Fibroblast of mammary gland (primary cell): ENCODE measurements at regions not wholly inside any gene's neighbourhood (a gene's known extent, or its start where the extent isn't known, plus 50 kb on each side); places are given as distances from the start of the nearest gene placed in this dataset.

Experiments
- DNase-seq: peaks from one replicate; pipeline ENCODE4 v3.0.0-alpha.2; 2010; ENCODE audit warnings: low read depth
- H3K4me3 ChIP-seq: 2 replicates; pipeline ENCODE4 v1.5.1; 2011; ENCODE audit warnings: low read depth, mild to moderate bottlenecking, low read length, moderate library complexity; ENCODE audit not compliant: control insufficient read depth
- TF ChIP-seq, protein P1 (sequence below): conservative IDR thresholded peaks from 2 replicates; pipeline ENCODE4 v1.5.1; 2011; ENCODE audit warnings: low read depth, low read length, inconsistent platforms; ENCODE audit not compliant: control insufficient read depth, insufficient read depth

DNA sequence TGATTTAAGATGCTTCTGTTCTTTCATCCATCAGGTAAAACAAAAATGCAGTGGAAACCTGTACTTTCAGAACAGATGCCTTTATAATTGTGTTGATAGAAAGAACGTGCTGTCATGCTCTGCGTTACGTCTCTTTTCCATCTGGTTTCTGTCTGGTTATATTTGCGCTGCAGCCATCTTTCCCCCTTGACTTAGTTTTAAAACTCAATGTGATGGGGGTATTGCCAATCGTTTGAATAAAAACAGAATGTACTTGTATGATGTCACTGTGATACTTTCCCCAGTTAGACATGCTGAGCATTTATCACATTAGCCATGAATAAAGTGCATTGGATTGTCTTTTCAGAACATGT lies 508.6 kb downstream of the ADCYAP1 start:
- TF ChIP-seq, protein P1, sequence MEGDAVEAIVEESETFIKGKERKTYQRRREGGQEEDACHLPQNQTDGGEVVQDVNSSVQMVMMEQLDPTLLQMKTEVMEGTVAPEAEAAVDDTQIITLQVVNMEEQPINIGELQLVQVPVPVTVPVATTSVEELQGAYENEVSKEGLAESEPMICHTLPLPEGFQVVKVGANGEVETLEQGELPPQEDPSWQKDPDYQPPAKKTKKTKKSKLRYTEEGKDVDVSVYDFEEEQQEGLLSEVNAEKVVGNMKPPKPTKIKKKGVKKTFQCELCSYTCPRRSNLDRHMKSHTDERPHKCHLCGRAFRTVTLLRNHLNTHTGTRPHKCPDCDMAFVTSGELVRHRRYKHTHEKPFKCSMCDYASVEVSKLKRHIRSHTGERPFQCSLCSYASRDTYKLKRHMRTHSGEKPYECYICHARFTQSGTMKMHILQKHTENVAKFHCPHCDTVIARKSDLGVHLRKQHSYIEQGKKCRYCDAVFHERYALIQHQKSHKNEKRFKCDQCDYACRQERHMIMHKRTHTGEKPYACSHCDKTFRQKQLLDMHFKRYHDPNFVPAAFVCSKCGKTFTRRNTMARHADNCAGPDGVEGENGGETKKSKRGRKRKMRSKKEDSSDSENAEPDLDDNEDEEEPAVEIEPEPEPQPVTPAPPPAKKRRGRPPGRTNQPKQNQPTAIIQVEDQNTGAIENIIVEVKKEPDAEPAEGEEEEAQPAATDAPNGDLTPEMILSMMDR, result no peak
- H3K4me3 ChIP-seq, result no peak overlapping the region
- no peak for DNase-seq

DNA sequence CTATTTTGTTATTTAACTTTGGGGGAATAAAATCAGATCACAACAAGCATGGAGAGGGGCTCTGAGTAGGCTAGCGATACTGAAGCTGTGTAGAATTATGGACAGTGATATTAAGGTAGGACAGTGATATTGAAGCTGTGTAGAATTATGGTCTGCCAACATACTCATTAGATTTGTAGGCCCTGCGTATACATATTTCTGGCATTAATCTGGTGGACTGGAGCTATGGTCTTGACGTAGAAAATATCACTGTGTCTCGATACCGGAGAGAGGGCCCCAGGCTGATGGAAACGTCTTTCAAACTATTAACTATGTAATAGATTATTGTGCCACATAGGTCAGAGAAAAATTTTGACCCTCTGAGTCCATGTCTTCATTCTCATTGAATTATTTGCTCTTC lies 511.4 kb downstream of the ADCYAP1 start:
- TF ChIP-seq, protein P1, result no peak
- H3K4me3 ChIP-seq, result no peak overlapping the region
- DNase-seq, result no peak

DNA sequence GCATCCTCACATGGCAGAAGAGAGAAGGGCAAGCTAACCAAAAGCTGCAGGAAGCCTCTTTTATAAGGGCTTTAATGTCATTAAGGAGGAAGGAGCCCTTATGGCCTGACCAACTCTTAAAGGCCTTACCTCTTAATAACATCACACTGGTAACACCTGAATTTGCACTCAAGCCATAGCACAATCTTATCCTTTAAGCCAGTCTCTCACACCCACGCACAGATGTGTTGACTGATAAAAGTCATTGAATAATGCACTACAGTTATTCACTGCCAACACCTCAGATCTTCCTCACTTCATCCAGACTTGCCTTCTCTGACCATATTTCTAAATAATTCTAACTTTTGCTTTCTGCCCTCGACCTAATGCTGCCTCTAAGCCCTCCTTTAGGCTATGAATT lies 516.8 kb downstream of the ADCYAP1 start:
- DNase-seq, result no peak
- no peak overlapping the region for H3K4me3 ChIP-seq
- TF ChIP-seq, protein P1, result no peak

DNA sequence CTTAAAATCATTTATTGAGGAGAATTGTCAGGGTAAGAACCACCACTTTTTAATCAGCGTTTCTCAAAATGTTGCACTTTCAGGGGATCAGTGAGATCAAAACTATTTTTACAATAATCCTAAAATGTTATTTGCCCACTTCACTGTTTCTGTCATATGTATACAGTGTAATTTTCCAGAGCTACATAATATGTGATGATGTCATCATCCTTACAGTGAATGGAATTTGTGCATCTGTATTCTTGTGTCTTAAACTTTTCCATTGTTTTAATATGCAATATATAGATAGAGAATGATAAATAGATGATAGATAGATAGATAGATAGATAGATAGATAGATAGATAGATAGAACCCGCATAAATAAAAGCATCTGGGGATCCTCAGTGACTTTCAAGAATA lies 518.0 kb downstream of the ADCYAP1 start:
- no peak overlapping the region for H3K4me3 ChIP-seq
- TF ChIP-seq, protein P1, result no peak
- DNase-seq, result no peak

DNA sequence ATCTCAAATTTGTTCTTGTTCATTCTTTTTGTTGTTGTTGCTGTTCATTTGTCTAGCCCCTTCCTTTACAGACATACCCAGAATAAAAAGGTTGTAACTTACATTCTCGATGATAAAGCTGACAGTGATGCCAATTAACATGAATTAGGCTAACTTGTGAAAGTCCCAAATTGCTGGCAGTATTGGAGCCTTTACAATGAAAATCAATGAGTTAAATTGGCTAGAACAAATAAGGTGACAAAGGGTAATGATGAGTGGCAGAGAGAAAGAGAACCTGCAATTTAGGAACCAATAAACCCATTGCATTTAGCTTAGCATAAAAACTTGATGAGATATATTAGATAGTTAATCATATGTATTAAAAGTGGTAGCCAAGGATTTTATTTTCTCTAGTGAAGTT lies 521.0 kb downstream of the ADCYAP1 start:
- TF ChIP-seq, protein P1, result no peak

DNA sequence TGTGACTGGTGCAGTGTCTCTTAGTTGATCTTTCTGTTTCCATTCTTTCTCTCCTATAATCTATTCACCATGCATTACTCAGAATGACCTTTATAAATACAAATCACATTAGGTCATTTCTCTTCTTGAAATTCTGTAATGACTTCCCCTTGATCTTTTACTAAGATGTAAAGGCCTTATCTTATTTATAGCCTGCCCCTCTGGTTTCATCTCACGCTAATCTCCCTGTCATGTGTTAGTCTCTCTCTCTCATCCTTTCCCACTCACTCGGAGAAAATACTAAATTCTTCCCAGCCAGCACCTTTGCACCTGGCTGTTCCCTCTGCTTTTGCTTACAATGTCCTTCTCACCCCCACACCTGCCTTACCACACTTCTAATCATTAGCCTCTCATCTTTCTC lies 530.8 kb downstream of the ADCYAP1 start:
- no peak for DNase-seq
- TF ChIP-seq, protein P1, result no peak
- H3K4me3 ChIP-seq, result no peak overlapping the region

More for the DNA sequence above, 521.0 kb downstream of the ADCYAP1 start:
- no peak overlapping the region for H3K4me3 ChIP-seq
- no peak for DNase-seq

DNA sequence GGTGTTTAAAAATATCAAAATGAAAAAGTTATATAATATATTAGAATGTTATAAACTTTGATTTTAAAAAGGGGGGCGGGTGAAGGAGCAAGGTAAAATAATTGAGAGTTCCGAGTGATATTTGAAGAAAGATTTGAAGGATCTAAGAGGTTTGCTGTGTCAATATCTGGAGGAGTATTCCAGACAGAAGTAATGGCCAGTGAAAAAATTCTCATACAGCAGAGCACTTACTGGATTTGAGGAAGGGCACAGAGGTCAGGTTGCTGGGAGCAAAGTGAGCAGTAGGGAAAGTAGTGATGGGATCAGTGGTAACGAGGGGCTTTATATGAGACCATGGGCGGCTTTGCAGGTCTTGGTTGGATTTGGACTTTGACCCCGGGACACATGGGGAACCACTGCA lies 531.5 kb downstream of the ADCYAP1 start:
- TF ChIP-seq, protein P1, result no peak
- no peak overlapping the region for H3K4me3 ChIP-seq
- no peak for DNase-seq
